ENCODE measurements at regions not wholly inside any gene's neighbourhood (a gene's known extent, or its start where the extent isn't known, plus 50 kb on each side); places are given as distances from the start of the nearest gene placed in this dataset.
A peak's percentile ranks its signal among the peaks of the same experiment; 100 is the strongest.

- peak; percentile 32 for DNase-seq
- TF ChIP-seq EZH2 (IDR thresholded peaks at IDR 0.05; ENCODE audit: borderline replicate concordance, low read depth, low read length, severe bottlenecking) (no peak), CTCF (IDR thresholded peaks at IDR 0.05; ENCODE audit: borderline replicate concordance, extremely low read depth, low read length, poor library complexity, severe bottlenecking) (peak; percentile 70)
- Histone ChIP-seq H3K9ac (ENCODE audit: low read depth, low read length) (no peak overlapping the region), H2AFZ (ENCODE audit: low read depth, low read length) (no peak overlapping the region), H3K79me2 (ENCODE audit: insufficient read depth, low read length) (no peaks in the 10 kb centered on the region), H3K36me3 (ENCODE audit: insufficient read depth, low read length) (no peaks in the 10 kb centered on the region), H3K4me1 (ENCODE audit: insufficient read depth, low read length) (peaks cover 6% of the 10 kb centered on the region), H4K20me1 (ENCODE audit: insufficient read depth, low read length) (no peaks in the 10 kb centered on the region), H3K27ac (ENCODE audit: low read length) (no peak overlapping the region), H3K27me3 (ENCODE audit: insufficient read depth, low read length, poor library complexity) (no peaks in the 10 kb centered on the region), H3K4me3 (ENCODE audit: low read depth in 1 of 2, low read length in 2 of 2) (no peak overlapping the region), H3K9me3 (ENCODE audit: insufficient read depth, low read length, severe bottlenecking) (no peaks in the 10 kb centered on the region), H3K4me2 (ENCODE audit: insufficient read depth, low read length) (no peak overlapping the region)
- peak; percentile 74; the same call in 2 of the 3 replicates for ATAC-seq (ENCODE audit: insufficient read depth, low read depth)
Measured at GRCh38 chr4:129344058-129344457, 248.1 kb downstream of the C4orf33 start.

GRCh38 chr4:129345609-129346008, 249.7 kb downstream of the C4orf33 start:
- Histone ChIP-seq H3K36me3 (ENCODE audit: insufficient read depth, low read length) (no peaks in the 10 kb centered on the region), H3K4me1 (ENCODE audit: insufficient read depth, low read length) (peaks cover 6% of the 10 kb centered on the region), H3K79me2 (ENCODE audit: insufficient read depth, low read length) (no peaks in the 10 kb centered on the region), H3K9me3 (ENCODE audit: insufficient read depth, low read length, severe bottlenecking) (no peaks in the 10 kb centered on the region), H3K9ac (ENCODE audit: low read depth, low read length) (no peak overlapping the region), H4K20me1 (ENCODE audit: insufficient read depth, low read length) (no peaks in the 10 kb centered on the region), H3K4me3 (ENCODE audit: low read depth in 1 of 2, low read length in 2 of 2) (no peak overlapping the region), H3K27me3 (ENCODE audit: insufficient read depth, low read length, poor library complexity) (no peaks in the 10 kb centered on the region), H3K27ac (ENCODE audit: low read length) (no peak overlapping the region), H2AFZ (ENCODE audit: low read depth, low read length) (no peak overlapping the region), H3K4me2 (ENCODE audit: insufficient read depth, low read length) (no peak overlapping the region)
- DNase-seq (no peak), ATAC-seq (ENCODE audit: insufficient read depth, low read depth) (no peak)
- TF ChIP-seq EZH2 (IDR thresholded peaks at IDR 0.05; ENCODE audit: borderline replicate concordance, low read depth, low read length, severe bottlenecking) (no peak), CTCF (IDR thresholded peaks at IDR 0.05; ENCODE audit: borderline replicate concordance, extremely low read depth, low read length, poor library complexity, severe bottlenecking) (no peak)

- H3K9me3 ChIP-seq (ENCODE audit: insufficient read depth, low read length, severe bottlenecking): no peaks in the 10 kb centered on the region
- H3K4me3 ChIP-seq (ENCODE audit: low read depth in 1 of 2, low read length in 2 of 2): no peak overlapping the region
- no peak for ATAC-seq (ENCODE audit: insufficient read depth, low read depth)
- no peak overlapping the region for H3K4me2 ChIP-seq (ENCODE audit: insufficient read depth, low read length)
- TF ChIP-seq EZH2 (IDR thresholded peaks at IDR 0.05; ENCODE audit: borderline replicate concordance, low read depth, low read length, severe bottlenecking) (no peak), CTCF (IDR thresholded peaks at IDR 0.05; ENCODE audit: borderline replicate concordance, extremely low read depth, low read length, poor library complexity, severe bottlenecking) (no peak)
- H3K79me2 ChIP-seq (ENCODE audit: insufficient read depth, low read length): no peaks in the 10 kb centered on the region
- no peak overlapping the region for H2AFZ ChIP-seq (ENCODE audit: low read depth, low read length)
- no peak overlapping the region for H3K27ac ChIP-seq (ENCODE audit: low read length)
- H3K27me3 ChIP-seq (ENCODE audit: insufficient read depth, low read length, poor library complexity): no peaks in the 10 kb centered on the region
- peaks cover 6% of the 10 kb centered on the region for H3K4me1 ChIP-seq (ENCODE audit: insufficient read depth, low read length)
- DNase-seq: no peak
- no peaks in the 10 kb centered on the region for H4K20me1 ChIP-seq (ENCODE audit: insufficient read depth, low read length)
- no peak overlapping the region for H3K9ac ChIP-seq (ENCODE audit: low read depth, low read length)
- H3K36me3 ChIP-seq (ENCODE audit: insufficient read depth, low read length): no peaks in the 10 kb centered on the region
Measured at GRCh38 chr4:129346036-129346435, 250.1 kb downstream of the C4orf33 start.

- Histone ChIP-seq H3K27ac (ENCODE audit: low read length) (no peak overlapping the region), H3K9me3 (ENCODE audit: insufficient read depth, low read length, severe bottlenecking) (no peaks in the 10 kb centered on the region), H3K4me2 (ENCODE audit: insufficient read depth, low read length) (no peak overlapping the region), H3K4me3 (ENCODE audit: low read depth in 1 of 2, low read length in 2 of 2) (no peak overlapping the region), H3K4me1 (ENCODE audit: insufficient read depth, low read length) (peaks cover 6% of the 10 kb centered on the region), H3K36me3 (ENCODE audit: insufficient read depth, low read length) (no peaks in the 10 kb centered on the region), H3K79me2 (ENCODE audit: insufficient read depth, low read length) (no peaks in the 10 kb centered on the region), H4K20me1 (ENCODE audit: insufficient read depth, low read length) (no peaks in the 10 kb centered on the region), H2AFZ (ENCODE audit: low read depth, low read length) (no peak overlapping the region), H3K27me3 (ENCODE audit: insufficient read depth, low read length, poor library complexity) (no peaks in the 10 kb centered on the region), H3K9ac (ENCODE audit: low read depth, low read length) (no peak overlapping the region)
- no peak for DNase-seq
- no peak for ATAC-seq (ENCODE audit: insufficient read depth, low read depth)
- TF ChIP-seq CTCF (IDR thresholded peaks at IDR 0.05; ENCODE audit: borderline replicate concordance, extremely low read depth, low read length, poor library complexity, severe bottlenecking): no peak
Measured at GRCh38 chr4:129346734-129347133, 250.8 kb downstream of the C4orf33 start.

Data from DND-41 (cell line).